PC-3 (cell line): ENCODE measurements at regions not wholly inside any gene's neighbourhood (a gene's known extent, or its start where the extent isn't known, plus 50 kb on each side); places are given as distances from the start of the nearest gene placed in this dataset.

Experiments used
- CTCF ChIP-seq: fragments of 300-600 bp; sonication (generic); conservative IDR thresholded peaks from 2 replicates; pipeline ENCODE4 v1.5.1; 2017; ENCODE audit warnings: antibody characterized with exemption, low read depth, mild to moderate bottlenecking, low read length
- EZH2 ChIP-seq: fragments of 300-600 bp; sonication (generic); IDR thresholded peaks from one replicate; pipeline ENCODE4 v1.6.1; 2017; ENCODE audit warnings: antibody characterized with exemption, mild to moderate bottlenecking, low read length; ENCODE audit not compliant: unreplicated experiment
- EZH2phosphoT487 ChIP-seq: fragments of 300-600 bp; sonication (generic); IDR thresholded peaks from 2 replicates; pipeline ENCODE4 v1.6.1; 2018; ENCODE audit warnings: mild to moderate bottlenecking, antibody characterized with exemption, low read length, borderline replicate concordance

DNA sequence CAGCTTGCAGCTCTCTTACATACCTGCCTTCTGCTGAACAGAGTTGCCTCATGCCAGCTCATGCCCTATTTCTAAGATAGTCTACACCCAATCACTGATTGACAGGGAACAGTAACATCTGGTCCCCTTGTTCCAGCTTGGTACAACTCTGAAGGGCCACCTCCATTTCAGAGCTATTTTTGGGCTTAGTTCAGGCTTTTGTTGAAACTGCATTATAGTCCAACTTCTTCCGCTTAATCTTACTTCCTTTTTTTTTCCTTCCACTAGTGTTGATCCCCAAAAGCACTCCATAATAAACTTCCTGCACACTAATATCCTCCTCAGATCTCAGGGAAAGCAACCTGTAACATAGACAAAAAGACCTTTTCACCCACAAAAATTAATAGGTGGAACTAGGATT is 65.7 kb upstream of the TNFRSF21 start:
- TF ChIP-seq CTCF (no peak), EZH2phosphoT487 (no peak), EZH2 (no peak)
